ENCODE measurements at regions not wholly inside any gene's neighbourhood (a gene's known extent, or its start where the extent isn't known, plus 50 kb on each side); places are given as distances from the start of the nearest gene placed in this dataset.
"Not testable (repeated sequence)": the region's sequence is repeated elsewhere in the genome, so short reads cannot be mapped to it uniquely, and the experiment has no call there.

- TF ChIP-seq CTCF (IDR thresholded peaks at IDR 0.05; ENCODE audit: insufficient read depth, missing control alignments): no peak
- no peak for FAIRE-seq
- no peak for DNase-seq (ENCODE audit: insufficient read length, low spot score)
These were observed 65.5 kb upstream of the HSPA9 start for GRCh38 chr5:138640646-138641254.

GRCh38 chr5:138640138-138640537 is 64.9 kb upstream of the HSPA9 start:
- FAIRE-seq: no peak
- no peak for TF ChIP-seq CTCF (IDR thresholded peaks at IDR 0.05; ENCODE audit: insufficient read depth, missing control alignments)
- no peak for DNase-seq (ENCODE audit: insufficient read length, low spot score)

- TF ChIP-seq CTCF (IDR thresholded peaks at IDR 0.05; ENCODE audit: insufficient read depth, missing control alignments): no peak
- DNase-seq (ENCODE audit: insufficient read length, low spot score) (no peak), FAIRE-seq (no peak)
These were observed 64.1 kb upstream of the HSPA9 start for GRCh38 chr5:138639326-138639725.

- no peak for TF ChIP-seq CTCF (IDR thresholded peaks at IDR 0.05; ENCODE audit: insufficient read depth, missing control alignments)
- FAIRE-seq: no peak
- DNase-seq (ENCODE audit: insufficient read length, low spot score): no peak
These were observed 62.1 kb upstream of the HSPA9 start for GRCh38 chr5:138637256-138637655.

- DNase-seq (ENCODE audit: insufficient read length, low spot score) (no peak), FAIRE-seq (no peak)
- no peak for TF ChIP-seq CTCF (IDR thresholded peaks at IDR 0.05; ENCODE audit: insufficient read depth, missing control alignments)
These were observed 61.3 kb upstream of the HSPA9 start for GRCh38 chr5:138636398-138636944.

GRCh38 chr5:138635708-138636107 is 60.5 kb upstream of the HSPA9 start:
- DNase-seq (ENCODE audit: insufficient read length, low spot score) (no peak), FAIRE-seq (no peak)
- no peak for TF ChIP-seq CTCF (IDR thresholded peaks at IDR 0.05; ENCODE audit: insufficient read depth, missing control alignments)

GRCh38 chr5:138635265-138635664 is 60.1 kb upstream of the HSPA9 start:
- FAIRE-seq (no peak), DNase-seq (ENCODE audit: insufficient read length, low spot score) (no peak)
- TF ChIP-seq CTCF (IDR thresholded peaks at IDR 0.05; ENCODE audit: insufficient read depth, missing control alignments): no peak

GRCh38 chr5:138634804-138635203 is 59.6 kb upstream of the HSPA9 start:
- DNase-seq (ENCODE audit: insufficient read length, low spot score); FAIRE-seq: not testable (repeated sequence)

All from D721Med (cell line).